HepG2 (cell line): ENCODE measurements at regions not wholly inside any gene's neighbourhood (a gene's known extent, or its start where the extent isn't known, plus 50 kb on each side); places are given as distances from the start of the nearest gene placed in this dataset.

Source experiments
- ATF2 ChIP-seq: sonication (generic); formaldehyde crosslinking; IDR thresholded peaks from 2 replicates; pipeline ENCODE4 v1.4.0; 2020; ENCODE audit warnings: missing genetic modification reagents
- EZH2 ChIP-seq: conservative IDR thresholded peaks from 2 replicates; pipeline ENCODE4 v1.6.1; 2012; ENCODE audit warnings: mild to moderate bottlenecking, low read depth, low read length, moderate library complexity
- JUND ChIP-seq: sonication (generic); formaldehyde crosslinking; IDR thresholded peaks from 2 replicates; pipeline ENCODE4 v1.8.0; 2022; ENCODE audit warnings: mild to moderate bottlenecking, missing genetic modification reagents
- KLF16 ChIP-seq, 2 experiments: sonication (generic) in 1 of 2; formaldehyde crosslinking in 1 of 2; IDR thresholded peaks; 2 replicates each; pipeline versions ENCODE4 v1.6.1 to v1.8.0; 2016 to 2023; ENCODE audit warnings: missing genetic modification reagents in 2 of 2, missing compliant biosample characterization in 1 of 2
- PHF8 ChIP-seq: sonication (generic); formaldehyde crosslinking; IDR thresholded peaks from 2 replicates; pipeline ENCODE4 v1.5.0; 2020; ENCODE audit warnings: missing genetic modification reagents
- RARG ChIP-seq: sonication (generic); formaldehyde crosslinking; IDR thresholded peaks from 2 replicates; pipeline ENCODE4 v1.4.0; 2020; ENCODE audit warnings: low read depth, mild to moderate bottlenecking, missing genetic modification reagents
- SALL1 ChIP-seq: sonication (generic); formaldehyde crosslinking; IDR thresholded peaks from 2 replicates; pipeline ENCODE4 v1.8.0; 2022; ENCODE audit warnings: mild to moderate bottlenecking, missing genetic modification reagents
- SMARCE1 ChIP-seq: fragments of 450-650 bp; IDR thresholded peaks from 2 replicates; pipeline ENCODE4 v1.6.1; 2017; ENCODE audit warnings: borderline replicate concordance
- ZBTB38 ChIP-seq: sonication (generic); formaldehyde crosslinking; IDR thresholded peaks from 2 replicates; pipeline ENCODE4 v1.5.1; 2020; ENCODE audit warnings: mild to moderate bottlenecking, missing genetic modification reagents
- ZNF143 ChIP-seq: sonication (generic); formaldehyde crosslinking; IDR thresholded peaks from 2 replicates; pipeline ENCODE4 v1.4.0; 2020; ENCODE audit warnings: missing genetic modification reagents
- ZNF274 ChIP-seq: sonication (generic); formaldehyde crosslinking; IDR thresholded peaks from 2 replicates; pipeline ENCODE4 v1.5.1; 2020; ENCODE audit warnings: mild to moderate bottlenecking, missing genetic modification reagents
- ZNF317 ChIP-seq: sonication (generic); formaldehyde crosslinking; IDR thresholded peaks from 2 replicates; pipeline ENCODE4 v1.5.0; 2020; ENCODE audit warnings: mild to moderate bottlenecking, missing genetic modification reagents
- ZNF550 ChIP-seq: sonication (generic); formaldehyde crosslinking; IDR thresholded peaks from 2 replicates; pipeline ENCODE4 v1.4.0; 2020; ENCODE audit warnings: mild to moderate bottlenecking, missing genetic modification reagents, borderline replicate concordance
- ZNF572 ChIP-seq: sonication (generic); formaldehyde crosslinking; IDR thresholded peaks from 2 replicates; pipeline ENCODE4 v1.5.1; 2020; ENCODE audit warnings: mild to moderate bottlenecking, missing genetic modification reagents
- ZNF691 ChIP-seq: sonication (generic); formaldehyde crosslinking; IDR thresholded peaks from 2 replicates; pipeline ENCODE4 v1.4.0; 2020; ENCODE audit warnings: missing genetic modification reagents, low read depth, mild to moderate bottlenecking, borderline replicate concordance
- ZNF704 ChIP-seq: sonication (generic); formaldehyde crosslinking; IDR thresholded peaks from 2 replicates; pipeline ENCODE4 v1.8.1; 2023; ENCODE audit warnings: mild to moderate bottlenecking, inconsistent platforms, moderate library complexity, missing genetic modification reagents, borderline replicate concordance
- ZNF768 ChIP-seq: sonication (generic); formaldehyde crosslinking; IDR thresholded peaks from 2 replicates; pipeline ENCODE4 v1.4.0; 2020; ENCODE audit warnings: missing genetic modification reagents
- TF ChIP-seq, protein P1 (sequence below): sonication (generic); formaldehyde crosslinking; IDR thresholded peaks from 2 replicates; pipeline ENCODE4 v1.4.0; 2020; ENCODE audit warnings: missing genetic modification reagents, mild to moderate bottlenecking, borderline replicate concordance
- TF ChIP-seq, protein P2 (sequence below): sonication (generic); formaldehyde crosslinking; conservative IDR thresholded peaks from 2 replicates; pipeline ENCODE4 v1.4.0; 2020; ENCODE audit warnings: missing genetic modification reagents

DNA sequence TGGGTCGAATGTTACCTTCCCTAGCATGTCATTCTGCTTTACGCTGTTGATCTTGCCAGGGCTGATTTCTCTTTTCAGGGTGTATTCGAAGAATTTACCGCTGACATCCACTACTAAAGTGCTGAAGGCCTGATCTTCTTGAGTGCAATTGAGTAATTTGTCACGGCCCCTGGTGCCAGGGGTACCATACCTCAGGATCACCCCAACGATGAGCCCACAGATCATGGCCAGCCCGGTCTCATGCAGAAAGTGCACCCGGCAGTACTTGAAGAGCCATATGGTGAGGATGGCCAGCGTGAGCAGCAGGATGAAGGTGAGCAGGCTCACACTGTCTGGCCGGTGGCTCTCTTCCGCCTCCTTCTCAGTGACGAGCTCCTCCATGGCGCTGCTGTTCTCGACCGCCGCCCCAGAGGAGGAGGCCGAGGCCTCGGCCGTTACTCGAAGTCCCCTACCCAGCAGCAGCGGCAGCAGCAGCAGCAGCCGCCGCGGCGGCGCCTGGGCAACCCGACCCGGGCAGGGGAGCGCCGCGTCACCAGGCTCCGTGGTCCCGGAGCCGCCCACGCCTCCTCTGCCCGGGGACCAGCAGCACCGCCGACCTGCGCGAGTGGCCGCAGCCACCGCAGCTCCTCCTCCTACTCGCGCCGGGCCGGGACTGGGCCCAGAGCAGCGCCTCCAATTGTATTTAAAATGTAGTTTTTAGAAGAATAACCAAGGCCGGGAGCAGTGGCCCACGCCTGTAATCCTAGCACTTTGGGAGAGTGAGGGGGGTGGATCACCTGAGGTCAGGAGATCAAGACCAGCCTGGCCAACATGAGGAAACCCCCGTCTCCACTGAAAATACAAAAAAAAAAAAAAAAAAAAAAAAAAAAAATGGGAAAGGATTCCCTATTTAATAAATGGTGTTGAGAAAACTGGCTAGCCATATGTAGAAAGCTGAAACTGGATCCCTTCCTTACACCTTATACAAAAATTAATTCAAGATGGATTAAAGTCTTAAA is 58.5 kb upstream of the TMPO start (continued):
- peak; percentile 30; the same call in 1 of the 2 replicates for TF ChIP-seq SALL1 (CRISPR knock-in tag)
- TF ChIP-seq KLF16 (CRISPR knock-in tag; IDR thresholded peaks at IDR 0.05): 0 out of 4 replicates have a peak, but pooled peaks of 1 of the 2 experiments have one; percentile 20
- TF ChIP-seq ZNF768: peak; percentile 13; the same call in 1 of the 2 replicates
- TF ChIP-seq ZNF691 (CRISPR knock-in tag): no peak
- TF ChIP-seq JUND (CRISPR knock-in tag): no peak
- no peak for TF ChIP-seq RARG (CRISPR knock-in tag)
- TF ChIP-seq PHF8 (CRISPR knock-in tag): peak; percentile 28; the same call in 1 of the 2 replicates
- TF ChIP-seq ZNF317 (CRISPR knock-in tag): no peak
- TF ChIP-seq ZNF572 (CRISPR knock-in tag): no peak
- TF ChIP-seq ATF2 (CRISPR knock-in tag): no peak
- 0 out of 2 replicates have a peak, but pooled peaks have one; percentile 31 for TF ChIP-seq ZNF274
- no peak for TF ChIP-seq ZNF143 (CRISPR knock-in tag)
- no peak for TF ChIP-seq EZH2
- TF ChIP-seq SMARCE1: no peak
- TF ChIP-seq ZBTB38 (CRISPR knock-in tag): no peak
- TF ChIP-seq, protein P1, sequence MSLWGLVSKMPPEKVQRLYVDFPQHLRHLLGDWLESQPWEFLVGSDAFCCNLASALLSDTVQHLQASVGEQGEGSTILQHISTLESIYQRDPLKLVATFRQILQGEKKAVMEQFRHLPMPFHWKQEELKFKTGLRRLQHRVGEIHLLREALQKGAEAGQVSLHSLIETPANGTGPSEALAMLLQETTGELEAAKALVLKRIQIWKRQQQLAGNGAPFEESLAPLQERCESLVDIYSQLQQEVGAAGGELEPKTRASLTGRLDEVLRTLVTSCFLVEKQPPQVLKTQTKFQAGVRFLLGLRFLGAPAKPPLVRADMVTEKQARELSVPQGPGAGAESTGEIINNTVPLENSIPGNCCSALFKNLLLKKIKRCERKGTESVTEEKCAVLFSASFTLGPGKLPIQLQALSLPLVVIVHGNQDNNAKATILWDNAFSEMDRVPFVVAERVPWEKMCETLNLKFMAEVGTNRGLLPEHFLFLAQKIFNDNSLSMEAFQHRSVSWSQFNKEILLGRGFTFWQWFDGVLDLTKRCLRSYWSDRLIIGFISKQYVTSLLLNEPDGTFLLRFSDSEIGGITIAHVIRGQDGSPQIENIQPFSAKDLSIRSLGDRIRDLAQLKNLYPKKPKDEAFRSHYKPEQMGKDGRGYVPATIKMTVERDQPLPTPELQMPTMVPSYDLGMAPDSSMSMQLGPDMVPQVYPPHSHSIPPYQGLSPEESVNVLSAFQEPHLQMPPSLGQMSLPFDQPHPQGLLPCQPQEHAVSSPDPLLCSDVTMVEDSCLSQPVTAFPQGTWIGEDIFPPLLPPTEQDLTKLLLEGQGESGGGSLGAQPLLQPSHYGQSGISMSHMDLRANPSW (CRISPR knock-in tag): no peak
- TF ChIP-seq ZNF704 (CRISPR knock-in tag): no peak
- no peak for TF ChIP-seq ZNF550 (CRISPR knock-in tag)
- TF ChIP-seq, protein P2, sequence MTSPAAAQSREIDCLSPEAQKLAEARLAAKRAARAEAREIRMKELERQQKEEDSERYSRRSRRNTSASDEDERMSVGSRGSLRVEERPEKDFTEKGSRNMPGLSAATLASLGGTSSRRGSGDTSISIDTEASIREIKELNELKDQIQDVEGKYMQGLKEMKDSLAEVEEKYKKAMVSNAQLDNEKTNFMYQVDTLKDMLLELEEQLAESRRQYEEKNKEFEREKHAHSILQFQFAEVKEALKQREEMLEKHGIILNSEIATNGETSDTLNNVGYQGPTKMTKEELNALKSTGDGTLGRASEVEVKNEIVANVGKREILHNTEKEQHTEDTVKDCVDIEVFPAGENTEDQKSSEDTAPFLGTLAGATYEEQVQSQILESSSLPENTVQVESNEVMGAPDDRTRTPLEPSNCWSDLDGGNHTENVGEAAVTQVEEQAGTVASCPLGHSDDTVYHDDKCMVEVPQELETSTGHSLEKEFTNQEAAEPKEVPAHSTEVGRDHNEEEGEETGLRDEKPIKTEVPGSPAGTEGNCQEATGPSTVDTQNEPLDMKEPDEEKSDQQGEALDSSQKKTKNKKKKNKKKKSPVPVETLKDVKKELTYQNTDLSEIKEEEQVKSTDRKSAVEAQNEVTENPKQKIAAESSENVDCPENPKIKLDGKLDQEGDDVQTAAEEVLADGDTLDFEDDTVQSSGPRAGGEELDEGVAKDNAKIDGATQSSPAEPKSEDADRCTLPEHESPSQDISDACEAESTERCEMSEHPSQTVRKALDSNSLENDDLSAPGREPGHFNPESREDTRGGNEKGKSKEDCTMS: no peak
